ENCODE measurements at regions not wholly inside any gene's neighbourhood (a gene's known extent, or its start where the extent isn't known, plus 50 kb on each side); places are given as distances from the start of the nearest gene placed in this dataset.

- TF ChIP-seq, protein P1, sequence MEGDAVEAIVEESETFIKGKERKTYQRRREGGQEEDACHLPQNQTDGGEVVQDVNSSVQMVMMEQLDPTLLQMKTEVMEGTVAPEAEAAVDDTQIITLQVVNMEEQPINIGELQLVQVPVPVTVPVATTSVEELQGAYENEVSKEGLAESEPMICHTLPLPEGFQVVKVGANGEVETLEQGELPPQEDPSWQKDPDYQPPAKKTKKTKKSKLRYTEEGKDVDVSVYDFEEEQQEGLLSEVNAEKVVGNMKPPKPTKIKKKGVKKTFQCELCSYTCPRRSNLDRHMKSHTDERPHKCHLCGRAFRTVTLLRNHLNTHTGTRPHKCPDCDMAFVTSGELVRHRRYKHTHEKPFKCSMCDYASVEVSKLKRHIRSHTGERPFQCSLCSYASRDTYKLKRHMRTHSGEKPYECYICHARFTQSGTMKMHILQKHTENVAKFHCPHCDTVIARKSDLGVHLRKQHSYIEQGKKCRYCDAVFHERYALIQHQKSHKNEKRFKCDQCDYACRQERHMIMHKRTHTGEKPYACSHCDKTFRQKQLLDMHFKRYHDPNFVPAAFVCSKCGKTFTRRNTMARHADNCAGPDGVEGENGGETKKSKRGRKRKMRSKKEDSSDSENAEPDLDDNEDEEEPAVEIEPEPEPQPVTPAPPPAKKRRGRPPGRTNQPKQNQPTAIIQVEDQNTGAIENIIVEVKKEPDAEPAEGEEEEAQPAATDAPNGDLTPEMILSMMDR (IDR thresholded peaks at IDR 0.05; ENCODE audit: insufficient read depth, low read length): no peak
- no peak for DNase-seq (ENCODE audit: low read depth)
- H3K4me3 ChIP-seq (ENCODE audit: low read depth, low read length): no peak overlapping the region
Observed at GRCh38 chr1:193421487-193421886, 235.1 kb upstream of the B3GALT2 start.

DNA sequence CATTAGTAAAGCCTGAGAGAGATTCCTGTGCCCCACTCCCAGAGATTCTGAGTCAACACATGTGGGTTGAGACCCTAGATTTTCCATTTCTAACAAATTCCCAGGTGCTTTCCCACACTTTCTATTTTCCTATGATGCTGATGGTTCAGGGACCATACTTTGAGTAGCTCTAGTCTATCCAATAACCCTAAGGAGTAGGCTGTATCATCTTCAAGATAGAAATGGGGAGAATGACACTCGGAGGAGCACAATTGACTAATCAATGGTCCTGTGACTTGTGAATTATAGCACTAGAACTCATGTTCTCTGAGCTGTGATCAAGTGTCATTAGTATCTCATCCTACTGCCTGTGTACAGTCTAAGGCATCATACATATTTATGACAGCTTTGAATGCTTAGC lies 232.9 kb upstream of the B3GALT2 start:
- H3K4me3 ChIP-seq (ENCODE audit: low read depth, low read length): no peak overlapping the region

DNA sequence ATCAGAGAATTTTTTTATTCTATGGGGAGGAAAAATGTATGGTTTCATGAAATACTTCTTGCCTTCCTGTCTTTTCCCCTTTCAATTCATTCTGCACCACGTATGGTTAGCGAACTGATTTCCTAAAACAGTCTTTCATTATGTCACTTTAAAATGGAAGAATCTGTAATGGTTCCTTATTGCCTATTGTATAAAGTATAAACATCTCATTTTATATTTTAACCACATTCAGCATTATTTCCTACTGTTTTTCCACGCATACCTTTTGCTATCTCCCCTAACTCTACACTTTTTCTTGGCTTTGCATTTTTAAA lies 232.3 kb upstream of the B3GALT2 start:
- no peak for DNase-seq (ENCODE audit: low read depth)
- TF ChIP-seq, protein P1 (IDR thresholded peaks at IDR 0.05; ENCODE audit: insufficient read depth, low read length): no peak
- H3K4me3 ChIP-seq (ENCODE audit: low read depth, low read length): peak overlapping the region; percentile 18

More for the DNA sequence above, 232.9 kb upstream of the B3GALT2 start:
- DNase-seq (ENCODE audit: low read depth): no peak
- TF ChIP-seq, protein P1 (IDR thresholded peaks at IDR 0.05; ENCODE audit: insufficient read depth, low read length): no peak

GRCh38 chr1:193417945-193418744 lies 231.7 kb upstream of the B3GALT2 start:
- DNase-seq (ENCODE audit: low read depth): peak; percentile 52
- peak overlapping the region; percentile 40 for H3K4me3 ChIP-seq (ENCODE audit: low read depth, low read length)
- TF ChIP-seq, protein P1 (IDR thresholded peaks at IDR 0.05; ENCODE audit: insufficient read depth, low read length): no peak

DNA sequence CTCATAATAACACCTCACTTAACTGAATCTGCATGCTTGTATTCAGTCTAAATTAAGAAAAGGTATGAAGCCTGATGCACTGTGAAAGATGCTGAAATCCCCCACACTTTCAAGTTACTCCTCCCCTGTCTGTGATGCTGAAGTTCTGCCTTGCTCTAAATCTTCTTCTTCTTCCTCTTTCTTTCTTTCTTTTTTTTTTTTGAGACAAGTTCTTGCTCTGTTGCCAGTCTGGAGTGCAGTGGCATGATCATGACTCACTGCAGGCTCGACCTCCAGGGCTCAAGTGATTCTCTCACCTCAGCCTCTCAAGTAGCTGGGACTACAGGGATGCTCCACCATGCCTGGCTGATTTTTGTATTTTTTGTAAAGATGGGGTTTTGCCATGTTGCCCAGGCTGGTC lies 231.0 kb upstream of the B3GALT2 start:
- DNase-seq (ENCODE audit: low read depth): no peak
- no peak overlapping the region for H3K4me3 ChIP-seq (ENCODE audit: low read depth, low read length)
- TF ChIP-seq, protein P1 (IDR thresholded peaks at IDR 0.05; ENCODE audit: insufficient read depth, low read length): no peak

DNA sequence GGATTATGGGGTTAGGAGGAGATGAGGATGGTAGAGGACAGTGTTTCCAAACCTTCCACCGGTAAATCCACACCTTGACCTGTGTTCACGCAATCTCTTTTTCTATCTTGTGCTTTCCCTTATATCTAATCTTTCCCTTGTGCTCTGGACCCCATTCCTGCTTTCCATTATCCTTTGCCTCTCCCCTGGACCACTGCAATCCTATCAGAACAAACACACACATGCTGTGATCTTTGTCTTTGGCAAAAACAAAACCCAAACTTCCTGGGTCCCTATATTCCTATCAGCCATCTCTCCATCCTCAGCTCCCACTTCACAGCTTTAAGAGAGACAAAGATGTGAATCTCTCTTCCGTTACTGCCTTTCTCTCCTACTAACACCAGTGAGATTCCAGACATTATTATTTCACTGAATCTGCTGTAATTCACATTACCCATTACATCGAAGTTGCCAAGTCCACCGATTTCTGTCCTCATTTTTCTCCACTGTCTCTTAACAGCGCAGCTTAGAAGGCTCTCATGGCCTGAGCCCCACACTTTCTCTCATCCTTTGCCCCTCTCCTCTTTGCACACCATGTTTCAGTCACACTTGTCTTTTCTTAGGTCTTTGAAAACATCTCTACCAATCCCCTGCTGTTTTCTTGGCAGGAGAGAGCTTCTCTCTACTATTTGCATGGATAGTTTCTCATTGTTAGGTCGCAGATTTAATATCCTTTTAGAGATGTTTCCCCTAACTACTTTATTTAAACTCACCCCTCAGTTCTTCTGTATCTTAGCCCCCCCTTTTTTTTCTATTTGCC lies 230.0 kb upstream of the B3GALT2 start:
- TF ChIP-seq, protein P1 (IDR thresholded peaks at IDR 0.05; ENCODE audit: insufficient read depth, low read length): no peak
- DNase-seq (ENCODE audit: low read depth): no peak

More for the DNA sequence above, 230.0 kb upstream of the B3GALT2 start:
- no peak overlapping the region for H3K4me3 ChIP-seq (ENCODE audit: low read depth, low read length)
